ENCODE measurements at regions not wholly inside any gene's neighbourhood (a gene's known extent, or its start where the extent isn't known, plus 50 kb on each side); places are given as distances from the start of the nearest gene placed in this dataset.

DNA sequence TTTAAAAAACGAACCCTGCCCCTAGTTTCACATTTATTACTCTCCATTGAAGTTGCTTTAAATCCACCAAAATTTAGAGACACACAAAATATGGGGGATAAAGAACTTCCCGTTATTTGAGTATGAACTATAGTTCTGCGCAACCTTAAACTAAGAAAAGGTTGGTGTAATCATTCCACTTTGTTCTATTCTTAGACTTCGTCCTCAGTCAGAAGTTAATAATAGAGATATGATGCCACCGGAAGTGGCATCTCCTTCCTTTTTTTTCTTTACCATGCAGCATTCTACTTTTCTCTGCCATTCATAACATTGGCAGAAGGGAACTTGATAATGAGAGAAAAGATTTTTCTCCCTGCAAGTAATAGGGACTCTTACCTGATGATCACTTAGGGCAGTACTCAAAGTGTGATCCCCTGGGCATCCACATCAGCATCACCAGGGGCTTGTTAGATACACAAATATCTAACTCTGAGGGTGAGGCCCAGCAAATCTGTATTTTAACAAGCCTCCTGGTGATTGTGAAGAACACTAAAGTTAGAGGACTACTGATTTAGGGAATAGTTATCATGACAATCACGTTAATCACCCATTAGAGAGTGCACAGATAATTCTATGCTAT is 147.7 kb upstream of the DTNA start:
- TF ChIP-seq, protein P1, sequence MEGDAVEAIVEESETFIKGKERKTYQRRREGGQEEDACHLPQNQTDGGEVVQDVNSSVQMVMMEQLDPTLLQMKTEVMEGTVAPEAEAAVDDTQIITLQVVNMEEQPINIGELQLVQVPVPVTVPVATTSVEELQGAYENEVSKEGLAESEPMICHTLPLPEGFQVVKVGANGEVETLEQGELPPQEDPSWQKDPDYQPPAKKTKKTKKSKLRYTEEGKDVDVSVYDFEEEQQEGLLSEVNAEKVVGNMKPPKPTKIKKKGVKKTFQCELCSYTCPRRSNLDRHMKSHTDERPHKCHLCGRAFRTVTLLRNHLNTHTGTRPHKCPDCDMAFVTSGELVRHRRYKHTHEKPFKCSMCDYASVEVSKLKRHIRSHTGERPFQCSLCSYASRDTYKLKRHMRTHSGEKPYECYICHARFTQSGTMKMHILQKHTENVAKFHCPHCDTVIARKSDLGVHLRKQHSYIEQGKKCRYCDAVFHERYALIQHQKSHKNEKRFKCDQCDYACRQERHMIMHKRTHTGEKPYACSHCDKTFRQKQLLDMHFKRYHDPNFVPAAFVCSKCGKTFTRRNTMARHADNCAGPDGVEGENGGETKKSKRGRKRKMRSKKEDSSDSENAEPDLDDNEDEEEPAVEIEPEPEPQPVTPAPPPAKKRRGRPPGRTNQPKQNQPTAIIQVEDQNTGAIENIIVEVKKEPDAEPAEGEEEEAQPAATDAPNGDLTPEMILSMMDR (IDR thresholded peaks at IDR 0.05; ENCODE audit: low read length) = no peak
- no peak for TF ChIP-seq EZH2 (optimal IDR thresholded peaks at IDR 0.05; ENCODE audit: low read depth, low read length)

Measured in MM.1S (cell line).